ENCODE measurements at regions not wholly inside any gene's neighbourhood (a gene's known extent, or its start where the extent isn't known, plus 50 kb on each side); places are given as distances from the start of the nearest gene placed in this dataset.

GRCh38 chr2:189360861-189361260 is 80.4 kb upstream of the WDR75 start:
- DNase-seq, result no peak
- peaks cover 3% of the 10 kb centered on the region for H3K27me3 Mint-ChIP-seq (ENCODE audit: low read depth, poor library complexity)
- H3K27ac Mint-ChIP-seq, result no peak overlapping the region
- TF ChIP-seq CTCF (IDR thresholded peaks at IDR 0.05), result no peak
- no peak overlapping the region for H3K4me3 Mint-ChIP-seq
- peaks cover 34% of the 10 kb centered on the region for H3K9me3 Mint-ChIP-seq
- H3K4me1 Mint-ChIP-seq, result no peaks in the 10 kb centered on the region
- H3K36me3 Mint-ChIP-seq (ENCODE audit: low read depth), result peaks cover 14% of the 10 kb centered on the region

- Mint-ChIP-seq H3K4me3 (no peak overlapping the region), H3K9me3 (peaks cover 24% of the 10 kb centered on the region), H3K36me3 (ENCODE audit: low read depth) (peaks cover 10% of the 10 kb centered on the region), H3K27ac (no peak overlapping the region), H3K4me1 (no peaks in the 10 kb centered on the region), H3K27me3 (ENCODE audit: low read depth, poor library complexity) (peaks cover 3% of the 10 kb centered on the region)
- no peak for TF ChIP-seq CTCF (IDR thresholded peaks at IDR 0.05)
- no peak for DNase-seq
Measured at GRCh38 chr2:189362283-189362682, 79.0 kb upstream of the WDR75 start.

GRCh38 chr2:189363559-189363958 is 77.7 kb upstream of the WDR75 start:
- peaks cover 14% of the 10 kb centered on the region for H3K9me3 Mint-ChIP-seq
- H3K4me3 Mint-ChIP-seq, result no peak overlapping the region
- no peaks in the 10 kb centered on the region for H3K27me3 Mint-ChIP-seq (ENCODE audit: low read depth, poor library complexity)
- H3K4me1 Mint-ChIP-seq, result no peaks in the 10 kb centered on the region
- no peak for TF ChIP-seq CTCF (IDR thresholded peaks at IDR 0.05)
- no peak overlapping the region for H3K27ac Mint-ChIP-seq
- H3K36me3 Mint-ChIP-seq (ENCODE audit: low read depth), result peaks cover 3% of the 10 kb centered on the region
- DNase-seq, result no peak

- Mint-ChIP-seq H3K36me3 (ENCODE audit: low read depth) (no peaks in the 10 kb centered on the region), H3K4me1 (no peaks in the 10 kb centered on the region), H3K27ac (no peak overlapping the region), H3K27me3 (ENCODE audit: low read depth, poor library complexity) (no peaks in the 10 kb centered on the region), H3K4me3 (no peak overlapping the region), H3K9me3 (peaks cover 4% of the 10 kb centered on the region)
- no peak for TF ChIP-seq CTCF (IDR thresholded peaks at IDR 0.05)
- no peak for DNase-seq
Measured at GRCh38 chr2:189364607-189365006, 76.7 kb upstream of the WDR75 start.

GRCh38 chr2:189366349-189366748 is 74.9 kb upstream of the WDR75 start:
- H3K27ac Mint-ChIP-seq, result no peak overlapping the region
- H3K36me3 Mint-ChIP-seq (ENCODE audit: low read depth), result no peaks in the 10 kb centered on the region
- DNase-seq, result no peak
- H3K4me1 Mint-ChIP-seq, result no peaks in the 10 kb centered on the region
- no peak overlapping the region for H3K4me3 Mint-ChIP-seq
- H3K9me3 Mint-ChIP-seq, result peaks cover under 1% of the 10 kb centered on the region
- H3K27me3 Mint-ChIP-seq (ENCODE audit: low read depth, poor library complexity), result no peaks in the 10 kb centered on the region
- no peak for TF ChIP-seq CTCF (IDR thresholded peaks at IDR 0.05)

- no peak for DNase-seq
- Mint-ChIP-seq H3K9me3 (no peaks in the 10 kb centered on the region), H3K4me1 (no peaks in the 10 kb centered on the region), H3K36me3 (ENCODE audit: low read depth) (no peaks in the 10 kb centered on the region), H3K4me3 (no peak overlapping the region), H3K27me3 (ENCODE audit: low read depth, poor library complexity) (no peaks in the 10 kb centered on the region), H3K27ac (no peak overlapping the region)
- no peak for TF ChIP-seq CTCF (IDR thresholded peaks at IDR 0.05)
Measured at GRCh38 chr2:189367343-189367742, 73.9 kb upstream of the WDR75 start.
